ENCODE measurements at regions not wholly inside any gene's neighbourhood (a gene's known extent, or its start where the extent isn't known, plus 50 kb on each side); places are given as distances from the start of the nearest gene placed in this dataset.

- TF ChIP-seq, protein P1, sequence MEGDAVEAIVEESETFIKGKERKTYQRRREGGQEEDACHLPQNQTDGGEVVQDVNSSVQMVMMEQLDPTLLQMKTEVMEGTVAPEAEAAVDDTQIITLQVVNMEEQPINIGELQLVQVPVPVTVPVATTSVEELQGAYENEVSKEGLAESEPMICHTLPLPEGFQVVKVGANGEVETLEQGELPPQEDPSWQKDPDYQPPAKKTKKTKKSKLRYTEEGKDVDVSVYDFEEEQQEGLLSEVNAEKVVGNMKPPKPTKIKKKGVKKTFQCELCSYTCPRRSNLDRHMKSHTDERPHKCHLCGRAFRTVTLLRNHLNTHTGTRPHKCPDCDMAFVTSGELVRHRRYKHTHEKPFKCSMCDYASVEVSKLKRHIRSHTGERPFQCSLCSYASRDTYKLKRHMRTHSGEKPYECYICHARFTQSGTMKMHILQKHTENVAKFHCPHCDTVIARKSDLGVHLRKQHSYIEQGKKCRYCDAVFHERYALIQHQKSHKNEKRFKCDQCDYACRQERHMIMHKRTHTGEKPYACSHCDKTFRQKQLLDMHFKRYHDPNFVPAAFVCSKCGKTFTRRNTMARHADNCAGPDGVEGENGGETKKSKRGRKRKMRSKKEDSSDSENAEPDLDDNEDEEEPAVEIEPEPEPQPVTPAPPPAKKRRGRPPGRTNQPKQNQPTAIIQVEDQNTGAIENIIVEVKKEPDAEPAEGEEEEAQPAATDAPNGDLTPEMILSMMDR (IDR thresholded peaks at IDR 0.05) = no peak
- no peak for TF ChIP-seq POLR2A (IDR thresholded peaks at IDR 0.05)
These were observed 485.0 kb upstream of the FAT1 start for GRCh38 chr4:187208651-187209050.
